Neural cell (in vitro differentiated cells): ENCODE measurements at regions not wholly inside any gene's neighbourhood (a gene's known extent, or its start where the extent isn't known, plus 50 kb on each side); places are given as distances from the start of the nearest gene placed in this dataset.

ENCODE experiments used
- EZH2 ChIP-seq: fragments of 200-600, 300-800 bp; shearing (Covaris generic), sonication (generic); IDR thresholded peaks from 2 replicates; pipeline ENCODE4 v1.6.1; 2014; ENCODE audit warnings: antibody characterized with exemption, low read length, borderline replicate concordance, mild to moderate bottlenecking; ENCODE audit not compliant: insufficient read depth, poor library complexity, severe bottlenecking
- POLR2AphosphoS5 ChIP-seq: IDR thresholded peaks from 2 replicates; pipeline ENCODE4 v1.6.1; 2012
- TF ChIP-seq, protein P1 (sequence below): fragments of 450-650 bp; IDR thresholded peaks from 2 replicates; pipeline ENCODE4 v1.5.1; 2014; ENCODE audit warnings: antibody characterized with exemption, mild to moderate bottlenecking, moderate library complexity; ENCODE audit not compliant: poor library complexity, severe bottlenecking

DNA sequence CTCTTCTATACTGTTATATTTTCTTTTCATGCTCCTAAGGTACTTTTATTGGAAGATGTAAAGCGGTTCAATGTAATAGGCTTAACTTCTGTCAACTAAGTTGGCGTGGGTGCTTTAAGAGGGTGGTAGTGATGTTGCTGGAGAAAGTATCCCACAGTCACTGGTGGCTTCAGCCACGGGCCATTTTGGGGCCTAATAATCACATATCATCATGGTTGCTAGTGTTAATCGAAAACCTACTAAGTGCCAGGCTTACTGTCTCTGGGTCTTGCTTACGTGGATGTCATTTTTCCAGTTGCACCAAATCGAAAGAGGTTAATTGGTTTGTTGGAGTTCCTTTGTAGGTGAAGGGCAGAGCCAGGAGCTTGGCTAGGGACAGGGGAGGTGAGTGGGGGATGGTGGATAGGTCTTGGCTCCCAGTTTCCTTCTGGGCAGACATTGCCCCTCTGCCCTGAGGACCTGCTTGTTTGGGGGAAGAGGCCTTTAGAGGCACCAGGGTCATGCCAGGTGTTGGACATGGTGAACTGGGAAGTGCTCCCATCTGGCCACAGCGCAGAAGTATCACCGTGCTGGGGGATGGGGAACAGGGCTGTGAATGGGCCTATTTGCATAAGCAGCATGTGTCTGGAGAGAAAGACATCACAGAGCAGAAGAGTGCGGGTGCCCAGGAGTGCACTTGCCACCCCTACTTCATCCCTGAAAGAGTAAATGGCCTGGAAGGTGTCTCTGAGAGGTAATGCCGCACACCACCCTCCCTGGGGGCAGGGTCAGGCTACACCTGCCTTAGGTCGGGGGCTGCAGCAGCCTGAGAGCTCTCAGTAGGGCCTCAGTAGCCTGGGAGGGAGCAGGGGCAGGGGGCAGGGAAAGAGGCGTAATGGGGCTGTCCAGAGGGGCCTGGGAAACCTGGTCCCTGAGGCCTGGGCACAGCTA, 62.4 kb upstream of the POLG start:
- TF ChIP-seq, protein P1, sequence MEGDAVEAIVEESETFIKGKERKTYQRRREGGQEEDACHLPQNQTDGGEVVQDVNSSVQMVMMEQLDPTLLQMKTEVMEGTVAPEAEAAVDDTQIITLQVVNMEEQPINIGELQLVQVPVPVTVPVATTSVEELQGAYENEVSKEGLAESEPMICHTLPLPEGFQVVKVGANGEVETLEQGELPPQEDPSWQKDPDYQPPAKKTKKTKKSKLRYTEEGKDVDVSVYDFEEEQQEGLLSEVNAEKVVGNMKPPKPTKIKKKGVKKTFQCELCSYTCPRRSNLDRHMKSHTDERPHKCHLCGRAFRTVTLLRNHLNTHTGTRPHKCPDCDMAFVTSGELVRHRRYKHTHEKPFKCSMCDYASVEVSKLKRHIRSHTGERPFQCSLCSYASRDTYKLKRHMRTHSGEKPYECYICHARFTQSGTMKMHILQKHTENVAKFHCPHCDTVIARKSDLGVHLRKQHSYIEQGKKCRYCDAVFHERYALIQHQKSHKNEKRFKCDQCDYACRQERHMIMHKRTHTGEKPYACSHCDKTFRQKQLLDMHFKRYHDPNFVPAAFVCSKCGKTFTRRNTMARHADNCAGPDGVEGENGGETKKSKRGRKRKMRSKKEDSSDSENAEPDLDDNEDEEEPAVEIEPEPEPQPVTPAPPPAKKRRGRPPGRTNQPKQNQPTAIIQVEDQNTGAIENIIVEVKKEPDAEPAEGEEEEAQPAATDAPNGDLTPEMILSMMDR: no peak
- TF ChIP-seq EZH2: no peak
- no peak for TF ChIP-seq POLR2AphosphoS5
